ENCODE measurements at regions not wholly inside any gene's neighbourhood (a gene's known extent, or its start where the extent isn't known, plus 50 kb on each side); places are given as distances from the start of the nearest gene placed in this dataset.
A peak's percentile ranks its signal among the peaks of the same experiment; 100 is the strongest.

DNA sequence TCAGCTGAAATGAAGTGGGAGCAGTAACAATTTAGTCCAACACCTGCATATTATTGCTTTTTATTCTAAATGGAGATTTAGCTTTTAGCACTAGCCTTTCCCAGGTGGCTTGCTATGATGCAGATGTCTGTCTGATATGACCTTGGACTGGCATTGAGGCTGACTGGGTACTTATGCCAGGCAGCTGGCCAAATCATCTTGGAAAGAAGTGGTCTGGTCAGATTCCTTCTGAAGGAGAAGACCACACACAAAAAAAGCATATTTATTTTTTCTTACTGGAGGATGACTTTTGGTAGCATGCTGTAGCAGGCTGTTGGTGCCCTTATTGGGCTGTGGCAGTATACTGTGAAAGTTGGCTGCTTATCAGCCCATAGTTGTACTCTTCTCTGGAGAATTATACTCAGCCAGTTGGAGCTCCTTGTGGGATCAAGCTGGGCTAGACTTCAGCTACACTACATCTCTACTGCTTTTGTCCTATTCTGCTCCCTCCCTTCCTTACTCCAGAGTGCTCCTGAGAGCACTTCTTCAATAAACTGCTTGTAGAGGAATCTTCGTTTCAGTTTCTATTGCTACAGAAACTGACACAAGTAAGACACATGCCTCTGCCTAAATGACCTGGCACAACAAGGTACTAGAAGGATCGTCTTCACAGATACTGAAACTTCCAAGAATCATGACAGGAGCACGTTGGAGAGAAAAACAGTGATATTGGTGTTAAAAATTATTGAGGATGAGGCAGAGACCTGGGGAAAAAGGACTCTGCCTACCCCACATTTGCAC, 196.8 kb upstream of the RPS6KA3 start:
- in situ Hi-C loops (cut with HindIII; ENCODE audit: low pct_unique_long_range_greater_than_20kb, low sequenced_read_pairs) = no loop called here
- TF ChIP-seq JUND (IDR thresholded peaks at IDR 0.05; ENCODE audit: low read depth) = no peak

DNA sequence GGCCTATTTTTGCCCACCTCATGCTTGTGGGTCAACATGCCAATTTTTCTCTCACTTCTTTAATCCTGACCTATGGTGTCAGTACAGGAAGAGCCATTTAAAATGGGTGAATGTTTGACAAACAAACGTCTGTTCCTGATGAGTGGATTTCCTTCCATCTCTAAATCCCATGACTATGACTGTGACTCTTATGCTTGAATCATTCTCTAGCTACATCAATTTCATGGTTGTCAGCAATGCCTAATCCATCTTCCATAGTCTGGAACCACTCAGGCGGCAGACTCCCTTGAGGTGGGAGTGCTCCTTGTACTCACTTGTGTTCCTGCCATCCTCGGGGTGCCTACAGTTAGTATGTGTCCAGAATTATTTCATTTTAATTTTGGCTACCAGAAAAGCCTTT, 194.9 kb upstream of the RPS6KA3 start:
- in situ Hi-C loops (cut with HindIII; ENCODE audit: low pct_unique_long_range_greater_than_20kb, low sequenced_read_pairs) = no loop called here
- no peak for TF ChIP-seq JUND (IDR thresholded peaks at IDR 0.05; ENCODE audit: low read depth)
- no peak for DNase-seq (ENCODE audit: low read depth in 1 of 2, low spot score in 1 of 2)

More for the DNA sequence above, 196.8 kb upstream of the RPS6KA3 start:
- DNase-seq (ENCODE audit: low read depth in 1 of 2, low spot score in 1 of 2) = no peak

DNA sequence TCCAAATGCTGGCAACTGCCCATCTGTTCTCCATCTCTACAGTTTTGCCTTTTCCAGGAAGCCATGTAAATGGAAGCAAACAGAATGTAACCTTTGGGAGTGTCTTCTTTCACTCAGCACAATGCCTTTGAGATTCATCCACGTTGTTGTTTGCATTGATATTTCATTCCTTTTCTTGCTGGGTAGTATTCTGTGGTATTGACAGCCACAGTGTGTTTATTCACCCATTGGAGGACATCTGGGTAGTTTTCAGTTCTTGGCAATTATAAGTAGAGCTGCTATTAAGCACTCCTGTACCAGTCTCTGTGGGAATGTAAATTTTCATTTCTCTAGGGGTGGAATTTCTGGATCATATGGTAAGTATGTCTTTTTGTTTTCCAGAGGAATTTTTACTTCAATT, 194.3 kb upstream of the RPS6KA3 start:
- in situ Hi-C loops (cut with HindIII; ENCODE audit: low pct_unique_long_range_greater_than_20kb, low sequenced_read_pairs) = no loop called here
- TF ChIP-seq JUND (IDR thresholded peaks at IDR 0.05; ENCODE audit: low read depth) = no peak
- DNase-seq (ENCODE audit: low read depth in 1 of 2, low spot score in 1 of 2) = no peak

DNA sequence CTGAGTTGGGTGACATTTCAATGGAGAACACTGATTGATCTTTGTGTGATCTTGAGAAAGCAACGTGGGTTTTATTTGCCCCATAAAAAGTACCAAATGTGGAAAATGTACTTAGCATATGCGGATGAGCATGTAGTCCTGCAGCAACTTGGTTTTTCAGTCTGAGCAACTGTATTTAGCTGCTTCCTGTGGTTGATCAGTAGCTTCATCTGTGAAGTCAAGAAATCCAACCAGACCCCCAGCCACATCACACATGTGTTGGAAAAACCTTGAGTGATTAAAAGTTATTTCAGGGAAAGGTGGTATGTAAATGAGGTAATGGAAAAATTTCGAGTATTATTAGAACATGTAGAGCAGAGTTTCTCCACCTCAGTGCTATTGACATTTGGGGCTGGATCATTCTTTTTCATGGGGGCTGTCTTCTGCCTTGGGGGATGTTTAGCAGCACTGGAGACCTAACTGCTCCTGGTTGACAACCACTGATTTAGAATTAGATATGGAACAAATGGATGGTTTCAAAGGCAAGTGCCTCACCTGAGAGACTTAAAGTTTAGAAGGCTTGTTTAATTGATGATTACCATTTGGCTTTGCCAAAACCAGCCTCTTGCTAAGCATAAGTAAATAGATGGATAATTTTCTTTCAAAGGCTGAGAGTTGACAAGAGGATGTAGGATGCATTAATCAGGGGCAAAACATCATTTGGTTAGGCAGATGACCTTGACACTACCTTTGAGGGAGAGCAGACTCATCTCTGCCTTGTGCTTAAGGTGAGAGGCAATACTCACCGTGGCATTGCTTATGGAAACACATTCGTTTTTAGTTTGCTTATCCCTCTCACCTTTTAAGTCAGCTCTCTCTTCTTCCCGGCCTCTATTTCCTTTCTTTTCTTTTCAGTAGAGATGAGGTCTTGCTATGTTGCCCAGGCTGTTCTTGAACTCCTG, 193.0 kb upstream of the RPS6KA3 start:
- in situ Hi-C loops (cut with HindIII; ENCODE audit: low pct_unique_long_range_greater_than_20kb, low sequenced_read_pairs) = no loop called here
- no peak for DNase-seq (ENCODE audit: low read depth in 1 of 2, low spot score in 1 of 2)
- no peak for TF ChIP-seq JUND (IDR thresholded peaks at IDR 0.05; ENCODE audit: low read depth)

DNA sequence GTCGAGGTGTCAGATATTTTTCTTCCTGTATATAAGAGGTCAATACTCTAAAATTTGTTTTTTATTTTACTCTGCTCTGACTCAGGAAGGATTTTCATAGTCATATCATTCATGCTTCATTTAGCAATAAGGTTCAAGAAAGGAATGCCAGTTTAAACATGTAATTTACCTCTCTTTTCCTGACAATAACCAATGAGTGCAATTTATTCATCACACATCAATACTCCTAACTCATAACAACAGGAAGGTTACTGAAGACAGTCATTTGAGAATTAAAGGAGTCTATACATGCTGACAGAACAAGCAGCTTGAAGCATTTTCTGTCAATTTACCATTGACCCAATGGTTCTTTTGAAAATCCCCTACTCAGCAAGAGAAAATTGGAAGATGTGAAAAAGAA, 190.3 kb upstream of the RPS6KA3 start:
- no peak for TF ChIP-seq JUND (IDR thresholded peaks at IDR 0.05; ENCODE audit: low read depth)
- no peak for DNase-seq (ENCODE audit: low read depth in 1 of 2, low spot score in 1 of 2)
- in situ Hi-C loops (cut with HindIII; ENCODE audit: low pct_unique_long_range_greater_than_20kb, low sequenced_read_pairs) = no loop called here

DNA sequence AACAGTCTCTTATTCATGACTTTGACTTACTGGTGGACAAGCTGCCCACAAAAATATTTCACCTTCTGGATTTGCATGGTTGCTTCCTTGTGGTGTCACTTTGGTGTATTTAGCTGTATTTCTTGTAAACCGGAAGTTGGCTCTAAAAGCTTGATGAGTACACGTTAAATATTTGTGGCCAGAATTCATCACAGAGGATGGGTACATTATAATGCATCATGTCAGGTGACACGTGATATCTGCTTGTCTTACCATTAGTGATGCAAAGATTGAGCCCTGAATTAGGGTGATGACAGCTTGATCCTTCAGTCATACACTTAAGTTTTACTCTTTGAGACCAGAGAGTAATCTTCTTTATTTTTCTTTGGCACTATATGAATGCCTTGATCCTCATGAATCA, 188.3 kb upstream of the RPS6KA3 start:
- no peak for DNase-seq (ENCODE audit: low read depth in 1 of 2, low spot score in 1 of 2)
- no peak for TF ChIP-seq JUND (IDR thresholded peaks at IDR 0.05; ENCODE audit: low read depth)
- in situ Hi-C loops (cut with HindIII; ENCODE audit: low pct_unique_long_range_greater_than_20kb, low sequenced_read_pairs) = no loop called here

DNA sequence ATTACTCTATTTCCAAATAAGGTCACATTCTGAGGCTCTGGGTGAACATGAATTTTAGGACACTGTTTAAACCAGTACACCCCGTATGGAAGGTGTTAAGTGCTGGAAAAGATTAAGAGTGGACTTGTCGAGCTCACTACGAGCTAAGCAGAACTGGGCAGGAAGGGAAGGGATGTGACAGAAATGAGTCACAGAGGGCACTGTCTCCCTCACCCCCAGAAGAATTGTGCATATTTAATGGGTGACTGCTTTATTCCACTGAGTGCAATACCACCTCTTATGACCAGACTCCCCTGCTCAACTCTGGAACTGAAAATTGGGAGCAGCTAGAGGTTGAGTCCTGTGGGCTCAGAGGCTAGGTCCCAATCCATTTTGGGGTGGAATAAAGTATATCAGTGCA, 187.4 kb upstream of the RPS6KA3 start:
- no peak for TF ChIP-seq JUND (IDR thresholded peaks at IDR 0.05; ENCODE audit: low read depth)
- DNase-seq (ENCODE audit: low read depth in 1 of 2, low spot score in 1 of 2) = no peak
- in situ Hi-C loops (cut with HindIII; ENCODE audit: low pct_unique_long_range_greater_than_20kb, low sequenced_read_pairs) = no loop called here

DNA sequence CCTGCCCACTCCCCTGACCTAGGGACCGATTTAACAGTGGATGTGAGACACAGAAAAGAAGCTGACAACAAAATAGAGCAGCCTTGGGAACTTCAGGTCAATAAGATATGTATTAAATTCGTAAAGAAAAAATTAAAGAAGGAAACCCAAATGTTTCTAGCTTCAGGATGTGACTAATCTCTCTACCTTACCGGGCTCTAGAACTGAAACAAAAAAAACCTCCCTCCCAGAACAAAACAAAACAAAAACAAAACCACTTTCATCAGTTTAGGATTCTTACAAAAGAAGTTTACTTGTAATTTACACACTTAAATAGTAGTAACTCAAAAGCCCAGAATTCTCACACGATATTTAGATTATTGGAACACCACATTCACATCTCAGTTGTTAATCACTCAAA, 185.8 kb upstream of the RPS6KA3 start:
- in situ Hi-C loops (cut with HindIII; ENCODE audit: low pct_unique_long_range_greater_than_20kb, low sequenced_read_pairs) = no loop called here
- TF ChIP-seq JUND (IDR thresholded peaks at IDR 0.05; ENCODE audit: low read depth) = no peak
- DNase-seq (ENCODE audit: low read depth in 1 of 2, low spot score in 1 of 2) = no peak

DNA sequence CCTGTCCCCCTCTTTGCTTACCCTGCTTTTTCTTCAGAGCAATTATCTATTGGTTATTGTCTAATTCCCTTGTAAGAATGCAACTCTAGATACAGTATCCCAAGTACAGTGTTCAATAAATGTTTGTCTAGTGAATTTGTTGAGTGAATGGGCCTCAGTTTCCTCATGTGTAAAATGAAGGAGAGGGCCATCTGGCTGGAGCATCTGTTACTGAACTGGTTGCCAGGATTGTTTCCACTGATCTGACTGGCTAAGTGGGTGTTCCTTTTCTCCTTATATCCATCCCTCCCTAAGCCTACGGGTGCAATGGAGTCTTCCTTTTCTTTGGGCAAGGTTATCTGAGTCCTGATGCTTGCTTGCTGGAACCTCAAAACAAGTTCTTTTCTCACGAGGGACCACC, 185.2 kb upstream of the RPS6KA3 start:
- no peak for DNase-seq (ENCODE audit: low read depth in 1 of 2, low spot score in 1 of 2)
- in situ Hi-C loops (cut with HindIII; ENCODE audit: low pct_unique_long_range_greater_than_20kb, low sequenced_read_pairs) = no loop called here
- TF ChIP-seq JUND (IDR thresholded peaks at IDR 0.05; ENCODE audit: low read depth) = no peak

DNA sequence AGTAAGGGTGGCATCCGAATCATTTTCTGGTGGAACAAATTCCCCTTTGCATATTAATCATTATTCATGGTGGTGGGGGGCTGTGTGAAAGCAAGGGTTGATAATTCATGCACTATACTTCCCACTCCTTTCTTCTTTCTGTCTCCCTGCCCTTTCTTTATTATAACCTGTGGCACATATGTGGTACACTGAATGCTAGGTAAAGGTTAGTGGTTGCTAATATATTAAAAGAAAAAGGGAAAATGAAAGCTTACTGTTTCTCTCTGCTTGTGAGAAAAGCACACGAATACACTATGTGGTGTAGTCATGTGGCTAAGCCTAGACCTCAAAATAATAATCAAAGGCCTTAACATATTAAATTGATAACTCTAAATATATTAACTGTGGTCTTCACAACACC, 178.4 kb upstream of the RPS6KA3 start:
- DNase-seq (ENCODE audit: low read depth in 1 of 2, low spot score in 1 of 2) = no peak
- in situ Hi-C loops (cut with HindIII; ENCODE audit: low pct_unique_long_range_greater_than_20kb, low sequenced_read_pairs) = no loop called here
- no peak for TF ChIP-seq JUND (IDR thresholded peaks at IDR 0.05; ENCODE audit: low read depth)

DNA sequence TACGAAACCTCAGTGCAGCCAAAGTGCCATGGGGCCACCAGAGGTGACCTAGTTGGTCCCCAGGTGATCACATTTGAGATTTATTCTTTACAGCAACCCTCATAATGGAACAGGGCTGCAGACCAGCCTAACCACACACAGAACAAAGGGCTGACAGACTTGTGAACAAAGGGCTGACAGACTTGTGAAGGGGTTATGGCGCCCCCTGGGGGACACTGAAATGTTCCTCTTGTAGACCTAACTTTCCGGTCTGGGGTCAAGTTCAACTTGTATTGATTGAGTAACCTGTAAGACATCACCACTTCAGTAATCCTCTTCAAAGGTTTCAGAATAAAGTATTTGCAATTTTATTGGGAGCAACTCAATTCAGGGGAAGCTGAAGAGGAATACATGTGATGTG, 175.9 kb upstream of the RPS6KA3 start:
- in situ Hi-C loops (cut with HindIII; ENCODE audit: low pct_unique_long_range_greater_than_20kb, low sequenced_read_pairs) = no loop called here
- peak; percentile 6 to 86 for DNase-seq (ENCODE audit: low read depth in 1 of 2, low spot score in 1 of 2)

DNA sequence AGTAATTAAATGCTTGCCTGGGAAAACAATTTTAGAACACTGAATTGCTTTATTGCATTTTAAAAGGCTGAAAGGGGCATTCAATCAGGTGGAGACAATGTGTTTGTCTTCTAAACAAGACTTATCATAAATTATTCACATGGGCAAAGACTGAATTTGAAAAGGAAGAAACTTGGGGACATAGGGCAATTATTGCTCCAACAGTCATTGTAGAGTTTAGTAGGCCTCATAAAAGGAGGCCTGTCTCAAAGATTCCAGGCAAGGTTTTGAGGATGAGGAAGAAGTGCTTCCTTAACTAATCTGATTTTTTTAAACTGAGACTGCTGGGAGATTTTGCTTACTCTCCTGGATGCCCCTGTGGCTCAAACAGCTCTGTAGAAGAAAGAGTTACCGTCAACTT, 174.4 kb upstream of the RPS6KA3 start:
- DNase-seq (ENCODE audit: low read depth in 1 of 2, low spot score in 1 of 2) = no peak
- no peak for TF ChIP-seq JUND (IDR thresholded peaks at IDR 0.05; ENCODE audit: low read depth)
- in situ Hi-C loops (cut with HindIII; ENCODE audit: low pct_unique_long_range_greater_than_20kb, low sequenced_read_pairs) = no loop called here

More for the DNA sequence above, 175.9 kb upstream of the RPS6KA3 start:
- TF ChIP-seq JUND (IDR thresholded peaks at IDR 0.05; ENCODE audit: low read depth) = no peak

DNA sequence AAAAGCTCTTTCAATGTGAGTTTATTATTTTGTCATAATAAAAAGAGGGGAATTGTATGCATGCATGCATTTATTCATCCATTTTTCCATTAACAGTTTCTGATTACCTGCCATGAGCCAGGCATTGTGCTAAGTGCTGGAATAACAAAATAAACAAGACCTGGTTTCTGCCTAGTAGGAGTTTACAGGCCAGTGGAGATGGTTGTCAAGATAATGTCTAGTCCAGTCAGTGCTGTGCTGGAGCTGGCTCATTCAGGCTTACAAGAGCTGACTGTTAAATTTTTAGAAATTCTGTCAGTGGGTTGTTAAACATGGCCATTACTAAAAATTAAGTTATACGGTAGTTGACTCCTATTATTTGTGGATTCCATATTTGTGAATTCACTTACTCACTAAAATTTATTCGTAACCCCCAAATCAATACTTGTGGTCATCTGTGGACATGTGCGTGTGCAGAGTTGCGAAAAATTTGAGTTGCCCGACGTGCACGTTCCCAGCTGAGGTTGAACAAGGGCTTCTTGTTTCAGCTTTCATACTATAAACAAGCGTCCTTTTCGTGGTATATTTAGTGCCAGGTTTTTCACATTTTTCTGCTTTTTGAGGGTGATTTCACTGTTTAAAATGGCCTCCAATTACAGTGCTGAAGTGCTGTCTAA, 172.3 kb upstream of the RPS6KA3 start:
- no peak for TF ChIP-seq JUND (IDR thresholded peaks at IDR 0.05; ENCODE audit: low read depth)
- peak; percentile 10 to 65 for DNase-seq (ENCODE audit: low read depth in 1 of 2, low spot score in 1 of 2)
- in situ Hi-C loops (cut with HindIII; ENCODE audit: low pct_unique_long_range_greater_than_20kb, low sequenced_read_pairs) = no loop called here
